H9 (cell line): ENCODE measurements at regions not wholly inside any gene's neighbourhood (a gene's known extent, or its start where the extent isn't known, plus 50 kb on each side); places are given as distances from the start of the nearest gene placed in this dataset.

Experiments
- DNase-seq: peaks from one replicate; pipeline ENCODE4 v3.0.0-alpha.2; 2017
- H2AFZ ChIP-seq: one replicate; pipeline ENCODE4 v1.6.1; 2013; ENCODE audit warnings: mild to moderate bottlenecking, low read length, control low read depth, moderate library complexity
- H2AK5ac ChIP-seq: 2 replicates; pipeline ENCODE4 v1.6.1; 2013; ENCODE audit warnings: low read length, control low read depth, mixed read lengths; ENCODE audit not compliant: insufficient read length
- H2BK120ac ChIP-seq: one replicate; pipeline ENCODE4 v1.6.1; 2013; ENCODE audit warnings: low read depth, mild to moderate bottlenecking, low read length, control low read depth, inconsistent platforms; ENCODE audit not compliant: poor library complexity, severe bottlenecking
- H2BK12ac ChIP-seq: 2 replicates; pipeline ENCODE4 v1.6.1; 2013; ENCODE audit warnings: low read length, control low read depth, mixed read lengths, low read depth; ENCODE audit not compliant: insufficient read length
- H2BK15ac ChIP-seq: 2 replicates; pipeline ENCODE4 v1.6.1; 2013; ENCODE audit warnings: low read depth, low read length, control low read depth
- H2BK20ac ChIP-seq: one replicate; pipeline ENCODE4 v1.6.1; 2013; ENCODE audit warnings: low read depth, mild to moderate bottlenecking, low read length, control low read depth, inconsistent platforms; ENCODE audit not compliant: poor library complexity, severe bottlenecking
- H2BK5ac ChIP-seq: 2 replicates; pipeline ENCODE4 v1.6.1; 2013; ENCODE audit warnings: low read length, control low read depth, mixed read lengths; ENCODE audit not compliant: insufficient read length
- H3K14ac ChIP-seq: 2 replicates; pipeline ENCODE4 v1.6.1; 2013; ENCODE audit warnings: low read length, control low read depth; ENCODE audit not compliant: insufficient read depth
- H3K18ac ChIP-seq: 2 replicates; pipeline ENCODE4 v1.6.1; 2013; ENCODE audit warnings: low read depth, mild to moderate bottlenecking, mixed read lengths, low read length, control low read depth; ENCODE audit not compliant: insufficient read length
- H3K23ac ChIP-seq: 2 replicates; pipeline ENCODE4 v1.6.1; 2013; ENCODE audit warnings: low read length, control low read depth, mixed read lengths, low read depth; ENCODE audit not compliant: insufficient read length
- H3K23me2 ChIP-seq: 2 replicates; pipeline ENCODE4 v1.6.1; 2013; ENCODE audit warnings: low read depth, mild to moderate bottlenecking, mixed read lengths, low read length, control low read depth; ENCODE audit not compliant: insufficient read length, poor library complexity, severe bottlenecking
- H3K27ac ChIP-seq: 2 replicates; pipeline ENCODE4 v1.5.1; 2013; ENCODE audit warnings: low read length, control low read depth, mixed read lengths, low read depth; ENCODE audit not compliant: insufficient read length
- H3K27me3 ChIP-seq: 2 replicates; pipeline ENCODE4 v1.6.1; 2013; ENCODE audit warnings: low read length, control low read depth, inconsistent platforms; ENCODE audit not compliant: insufficient read depth
- H3K4ac ChIP-seq: 2 replicates; pipeline ENCODE4 v1.6.1; 2013; ENCODE audit warnings: low read depth, mild to moderate bottlenecking, control low read depth, inconsistent platforms, low read length, moderate library complexity
- H3K4me1 ChIP-seq: 2 replicates; pipeline ENCODE4 v1.6.1; 2013; ENCODE audit warnings: low read length, control low read depth, inconsistent platforms; ENCODE audit not compliant: insufficient read depth
- H3K4me2 ChIP-seq: 2 replicates; pipeline ENCODE4 v1.6.1; 2013; ENCODE audit warnings: low read length, control low read depth, mixed read lengths; ENCODE audit not compliant: insufficient read length, insufficient read depth
- H3K56ac ChIP-seq: 2 replicates; pipeline ENCODE4 v1.6.1; 2013; ENCODE audit warnings: low read depth, mild to moderate bottlenecking, mixed read lengths, low read length, control low read depth; ENCODE audit not compliant: insufficient read length
- H3K79me1 ChIP-seq: 2 replicates; pipeline ENCODE4 v1.6.1; 2013; ENCODE audit warnings: low read depth, mild to moderate bottlenecking, moderate library complexity, low read length, control low read depth, inconsistent platforms; ENCODE audit not compliant: insufficient read depth, poor library complexity, severe bottlenecking
- H3K79me2 ChIP-seq: 2 replicates; pipeline ENCODE4 v1.6.1; 2013; ENCODE audit warnings: low read length, control low read depth, inconsistent platforms; ENCODE audit not compliant: insufficient read depth
- H3K9ac ChIP-seq: 2 replicates; pipeline ENCODE4 v1.6.1; 2013; ENCODE audit warnings: low read length, control low read depth, mixed read lengths; ENCODE audit not compliant: insufficient read length; ENCODE audit errors: extremely low read depth
- H3K9me3 ChIP-seq: one replicate; pipeline ENCODE4 v1.6.1; 2013; ENCODE audit warnings: low read depth, low read length, inconsistent platforms; ENCODE audit not compliant: control insufficient read depth
- H3T11ph ChIP-seq: one replicate; pipeline ENCODE4 v1.6.1; 2013; ENCODE audit warnings: mild to moderate bottlenecking, low read length, control low read depth, inconsistent platforms
- H4K20me1 ChIP-seq: one replicate; pipeline ENCODE4 v1.6.1; 2013; ENCODE audit not compliant: control insufficient read depth, insufficient read length, insufficient read depth
- H4K5ac ChIP-seq: 2 replicates; pipeline ENCODE4 v1.6.1; 2013; ENCODE audit warnings: low read depth, mild to moderate bottlenecking, mixed read lengths, low read length, control low read depth; ENCODE audit not compliant: insufficient read length
- H4K8ac ChIP-seq: replicated peaks from 2 replicates; pipeline ENCODE4 v1.6.1; 2013; ENCODE audit warnings: low read length, control low read depth, mixed read lengths, low read depth; ENCODE audit not compliant: insufficient read length
- H4K91ac ChIP-seq: 2 replicates; pipeline ENCODE4 v1.6.1; 2013; ENCODE audit warnings: low read depth, mild to moderate bottlenecking, moderate library complexity, mixed read lengths, low read length, control low read depth; ENCODE audit not compliant: insufficient read length
- H3K27ac Mint-ChIP-seq, 3 experiments: 2 replicates in 2 of 3; 3 replicates in 1 of 3; pipeline ENCODE4 v1.8.0; 2020 to 2021; ENCODE audit warnings: mixed read lengths in 3 of 3, mild to moderate bottlenecking in 1 of 3, moderate library complexity in 1 of 3
- H3K27me3 Mint-ChIP-seq: 2 replicates; pipeline ENCODE4 v1.8.0; 2021; ENCODE audit warnings: low read depth, mild to moderate bottlenecking, moderate library complexity, mixed read lengths
- H3K36me3 Mint-ChIP-seq, 3 experiments: 2 replicates in 2 of 3; 3 replicates in 1 of 3; pipeline ENCODE4 v1.8.0; 2020 to 2021; ENCODE audit warnings: low read depth in 3 of 3, mixed read lengths in 3 of 3; ENCODE audit not compliant: insufficient read depth in 1 of 3
- H3K4me1 Mint-ChIP-seq, 2 experiments: 2 replicates each; pipeline ENCODE4 v1.8.0; 2020; ENCODE audit warnings: mixed read lengths in 2 of 2
- H3K4me3 Mint-ChIP-seq, 2 experiments: 2 replicates in 1 of 2; 3 replicates in 1 of 2; pipeline ENCODE4 v1.8.0; 2020 to 2021; ENCODE audit warnings: mild to moderate bottlenecking in 2 of 2, mixed read lengths in 2 of 2, moderate library complexity in 1 of 2
- H3K9me3 Mint-ChIP-seq, 2 experiments: 2 replicates in 1 of 2; 3 replicates in 1 of 2; pipeline ENCODE4 v1.8.0; 2020; ENCODE audit warnings: mild to moderate bottlenecking in 2 of 2, mixed read lengths in 2 of 2, moderate library complexity in 1 of 2
- WGBS: extraction: QIAGEN DNeasy Blood & Tissue Kit; methylation state at CpG from one replicate; pipeline ENCODE4 v1.1.7; 2013; ENCODE audit warnings: missing lambda C conversion rate, low lambda C conversion rate, mixed read lengths; ENCODE audit not compliant: insufficient read length; ENCODE audit errors: extremely low coverage; 5-methylcytosine and 5-hydroxymethylcytosine counted together
- TF ChIP-seq, protein P1 (sequence below): fragments of 200-600 bp; sonication (generic); conservative IDR thresholded peaks from 3 replicates; pipeline ENCODE4 v1.8.0; 2021; ENCODE audit warnings: antibody characterized with exemption, mild to moderate bottlenecking

DNA sequence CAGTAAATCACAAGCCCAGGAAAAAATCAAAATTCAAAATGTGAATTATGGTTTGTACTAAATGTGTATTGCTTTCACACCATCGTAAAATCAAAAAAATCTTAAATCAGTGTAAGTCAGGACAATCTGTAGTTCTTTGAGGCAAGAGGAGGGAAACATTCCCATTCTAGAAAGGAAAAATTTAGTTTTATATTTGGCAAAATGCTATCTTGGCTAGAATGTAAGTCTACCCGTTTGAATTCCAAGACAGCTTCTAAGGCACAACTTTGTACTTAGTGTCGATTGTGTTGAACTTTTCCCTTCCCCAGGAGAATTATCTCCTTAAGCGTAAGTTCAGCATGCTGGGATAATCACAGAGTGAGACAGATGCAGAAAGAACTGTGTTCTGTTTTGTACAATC lies 638.2 kb upstream of the LRRTM1 start:
- TF ChIP-seq, protein P1, sequence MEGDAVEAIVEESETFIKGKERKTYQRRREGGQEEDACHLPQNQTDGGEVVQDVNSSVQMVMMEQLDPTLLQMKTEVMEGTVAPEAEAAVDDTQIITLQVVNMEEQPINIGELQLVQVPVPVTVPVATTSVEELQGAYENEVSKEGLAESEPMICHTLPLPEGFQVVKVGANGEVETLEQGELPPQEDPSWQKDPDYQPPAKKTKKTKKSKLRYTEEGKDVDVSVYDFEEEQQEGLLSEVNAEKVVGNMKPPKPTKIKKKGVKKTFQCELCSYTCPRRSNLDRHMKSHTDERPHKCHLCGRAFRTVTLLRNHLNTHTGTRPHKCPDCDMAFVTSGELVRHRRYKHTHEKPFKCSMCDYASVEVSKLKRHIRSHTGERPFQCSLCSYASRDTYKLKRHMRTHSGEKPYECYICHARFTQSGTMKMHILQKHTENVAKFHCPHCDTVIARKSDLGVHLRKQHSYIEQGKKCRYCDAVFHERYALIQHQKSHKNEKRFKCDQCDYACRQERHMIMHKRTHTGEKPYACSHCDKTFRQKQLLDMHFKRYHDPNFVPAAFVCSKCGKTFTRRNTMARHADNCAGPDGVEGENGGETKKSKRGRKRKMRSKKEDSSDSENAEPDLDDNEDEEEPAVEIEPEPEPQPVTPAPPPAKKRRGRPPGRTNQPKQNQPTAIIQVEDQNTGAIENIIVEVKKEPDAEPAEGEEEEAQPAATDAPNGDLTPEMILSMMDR = no peak
- H4K8ac ChIP-seq = no peak overlapping the region
- no peak overlapping the region for H4K91ac ChIP-seq
- H2BK15ac ChIP-seq = no peak overlapping the region
- no peak overlapping the region for H2BK20ac ChIP-seq
- no peak overlapping the region for H2BK5ac ChIP-seq
- no peak overlapping the region for H2BK120ac ChIP-seq
- H2AK5ac ChIP-seq = no peak overlapping the region
- H2BK12ac ChIP-seq = no peak overlapping the region
- no peak for DNase-seq
- Mint-ChIP-seq H3K36me3 (peaks cover 0 to 2% (median 0%) of the 10 kb centered on the region in 3 experiments; a peak in 1 of 7 replicates), H3K27ac (no peak overlapping the region), H3K4me1 (no peaks in the 10 kb centered on the region), H3K9me3 (peaks cover 0 to 1% of the 10 kb centered on the region in 2 experiments; a peak in 1 of 5 replicates), H3K27me3 (no peaks in the 10 kb centered on the region), H3K4me3 (no peak overlapping the region)
- H3K79me1 ChIP-seq = no peaks in the 10 kb centered on the region
- H3K9me3 ChIP-seq = no peaks in the 10 kb centered on the region
- H3K9ac ChIP-seq = no peak overlapping the region
- H3K4ac ChIP-seq = no peak overlapping the region
- no peaks in the 10 kb centered on the region for H3K27me3 ChIP-seq
- H3K56ac ChIP-seq = no peak overlapping the region
- no CpG with 5 or more reads among the region's 4 CpGs for WGBS
- H3K14ac ChIP-seq = no peak overlapping the region
- no peak overlapping the region for H3T11ph ChIP-seq
- no peak overlapping the region for H2AFZ ChIP-seq
- H3K4me1 ChIP-seq = no peaks in the 10 kb centered on the region
- no peaks in the 10 kb centered on the region for H4K20me1 ChIP-seq
- no peak overlapping the region for H3K27ac ChIP-seq
- no peaks in the 10 kb centered on the region for H3K79me2 ChIP-seq
- no peak overlapping the region for H3K18ac ChIP-seq
- no peak overlapping the region for H4K5ac ChIP-seq
- H3K4me2 ChIP-seq = no peak overlapping the region
- H3K23me2 ChIP-seq = no peaks in the 10 kb centered on the region
- H3K23ac ChIP-seq = no peak overlapping the region
